Smooth muscle cell (in vitro differentiated cells): ENCODE measurements at regions not wholly inside any gene's neighbourhood (a gene's known extent, or its start where the extent isn't known, plus 50 kb on each side); places are given as distances from the start of the nearest gene placed in this dataset.

Experiments
- DNase-seq: peaks from one replicate; lab custom pipeline; 2025; ENCODE audit not compliant: unreplicated experiment; lab: John Stamatoyannopoulos, UW
- H2AFZ ChIP-seq: fragments of 200-600 bp; sonication (generic); 2 replicates; pipeline ENCODE4 v1.6.0; 2016; ENCODE audit warnings: antibody characterized with exemption, low read depth, mild to moderate bottlenecking
- H3F3A ChIP-seq: fragments of 200-600 bp; sonication (generic); 2 replicates; pipeline ENCODE4 v1.6.0; 2017; ENCODE audit warnings: antibody characterized with exemption, low read depth
- H3K27ac ChIP-seq: fragments of 200-600 bp; sonication (generic); 2 replicates; pipeline ENCODE4 v1.5.1; 2016; ENCODE audit warnings: low read depth, mild to moderate bottlenecking
- H3K27me3 ChIP-seq: fragments of 200-600 bp; sonication (generic); 2 replicates; pipeline ENCODE4 v1.6.1; 2016; ENCODE audit warnings: low read depth, mild to moderate bottlenecking
- H3K36me3 ChIP-seq: fragments of 200-600 bp; sonication (generic); 2 replicates; pipeline ENCODE4 v1.5.1; 2016; ENCODE audit warnings: low read depth
- H3K4me1 ChIP-seq: fragments of 200-600 bp; sonication (generic); 2 replicates; pipeline ENCODE4 v1.5.1; 2016; ENCODE audit warnings: low read depth
- H3K4me2 ChIP-seq: fragments of 200-600 bp; sonication (generic); 2 replicates; pipeline ENCODE4 v1.6.0; 2016; ENCODE audit warnings: mild to moderate bottlenecking
- H3K4me3 ChIP-seq: fragments of 200-600 bp; sonication (generic); 2 replicates; pipeline ENCODE4 v1.5.1; 2016; ENCODE audit warnings: mild to moderate bottlenecking
- H3K79me2 ChIP-seq: fragments of 200-600 bp; sonication (generic); 2 replicates; pipeline ENCODE4 v1.6.0; 2016; ENCODE audit warnings: low read depth, mild to moderate bottlenecking
- H3K9ac ChIP-seq: fragments of 200-600 bp; sonication (generic); 2 replicates; pipeline ENCODE4 v1.6.0; 2016; ENCODE audit warnings: low read depth
- H3K9me3 ChIP-seq: fragments of 200-600 bp; sonication (generic); replicated peaks from 2 replicates; pipeline ENCODE4 v1.5.1; 2016; ENCODE audit warnings: low read depth
- H4K20me1 ChIP-seq: fragments of 200-600 bp; sonication (generic); 2 replicates; pipeline ENCODE4 v1.6.0; 2016; ENCODE audit warnings: low read depth
- WGBS: methylation state at CpG from one replicate; pipeline ENCODE4 v1.1.7; 2016; ENCODE audit warnings: low lambda C conversion rate; 5-methylcytosine and 5-hydroxymethylcytosine counted together
- TF ChIP-seq, protein P1 (sequence below): fragments of 200-600 bp; sonication (generic); IDR thresholded peaks from 2 replicates; pipeline ENCODE4 v1.5.1; 2017; ENCODE audit warnings: borderline replicate concordance, mild to moderate bottlenecking, antibody characterized with exemption; ENCODE audit not compliant: insufficient read depth, poor library complexity, severe bottlenecking

DNA sequence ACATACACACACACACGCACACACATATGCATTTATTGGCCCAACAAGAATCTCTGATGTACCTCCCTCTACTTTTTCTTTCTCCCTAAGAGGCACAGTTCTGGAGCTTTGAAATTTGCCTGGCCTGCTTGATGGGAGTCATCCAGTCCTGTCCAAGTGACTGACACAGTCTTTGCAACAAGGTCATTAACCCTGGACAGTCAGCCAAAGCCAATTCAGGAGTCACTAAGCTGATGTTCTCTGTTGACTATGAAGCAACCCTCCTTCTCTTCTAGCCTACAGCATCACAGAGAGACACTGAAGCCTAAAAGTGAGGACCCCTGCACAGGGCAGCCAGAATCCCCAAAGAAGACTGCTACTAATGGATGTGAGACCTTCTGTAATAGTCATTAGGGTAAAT, 123.1 kb downstream of the HHIPL2 start:
- no peak overlapping the region for H3K4me3 ChIP-seq
- no peak overlapping the region for H3K27ac ChIP-seq
- 94% methylated on average over 1 of the region's 1 CpG for WGBS
- no peaks in the 10 kb centered on the region for H3K9me3 ChIP-seq
- H3K4me1 ChIP-seq = no peaks in the 10 kb centered on the region
- DNase-seq = no peak
- no peak overlapping the region for H3K4me2 ChIP-seq
- no peaks in the 10 kb centered on the region for H4K20me1 ChIP-seq
- H3K27me3 ChIP-seq = no peaks in the 10 kb centered on the region
- TF ChIP-seq, protein P1, sequence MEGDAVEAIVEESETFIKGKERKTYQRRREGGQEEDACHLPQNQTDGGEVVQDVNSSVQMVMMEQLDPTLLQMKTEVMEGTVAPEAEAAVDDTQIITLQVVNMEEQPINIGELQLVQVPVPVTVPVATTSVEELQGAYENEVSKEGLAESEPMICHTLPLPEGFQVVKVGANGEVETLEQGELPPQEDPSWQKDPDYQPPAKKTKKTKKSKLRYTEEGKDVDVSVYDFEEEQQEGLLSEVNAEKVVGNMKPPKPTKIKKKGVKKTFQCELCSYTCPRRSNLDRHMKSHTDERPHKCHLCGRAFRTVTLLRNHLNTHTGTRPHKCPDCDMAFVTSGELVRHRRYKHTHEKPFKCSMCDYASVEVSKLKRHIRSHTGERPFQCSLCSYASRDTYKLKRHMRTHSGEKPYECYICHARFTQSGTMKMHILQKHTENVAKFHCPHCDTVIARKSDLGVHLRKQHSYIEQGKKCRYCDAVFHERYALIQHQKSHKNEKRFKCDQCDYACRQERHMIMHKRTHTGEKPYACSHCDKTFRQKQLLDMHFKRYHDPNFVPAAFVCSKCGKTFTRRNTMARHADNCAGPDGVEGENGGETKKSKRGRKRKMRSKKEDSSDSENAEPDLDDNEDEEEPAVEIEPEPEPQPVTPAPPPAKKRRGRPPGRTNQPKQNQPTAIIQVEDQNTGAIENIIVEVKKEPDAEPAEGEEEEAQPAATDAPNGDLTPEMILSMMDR = no peak
- H2AFZ ChIP-seq = no peak overlapping the region
- no peak overlapping the region for H3K9ac ChIP-seq
- no peaks in the 10 kb centered on the region for H3K36me3 ChIP-seq
- H3K79me2 ChIP-seq = no peaks in the 10 kb centered on the region
- no peaks in the 10 kb centered on the region for H3F3A ChIP-seq

DNA sequence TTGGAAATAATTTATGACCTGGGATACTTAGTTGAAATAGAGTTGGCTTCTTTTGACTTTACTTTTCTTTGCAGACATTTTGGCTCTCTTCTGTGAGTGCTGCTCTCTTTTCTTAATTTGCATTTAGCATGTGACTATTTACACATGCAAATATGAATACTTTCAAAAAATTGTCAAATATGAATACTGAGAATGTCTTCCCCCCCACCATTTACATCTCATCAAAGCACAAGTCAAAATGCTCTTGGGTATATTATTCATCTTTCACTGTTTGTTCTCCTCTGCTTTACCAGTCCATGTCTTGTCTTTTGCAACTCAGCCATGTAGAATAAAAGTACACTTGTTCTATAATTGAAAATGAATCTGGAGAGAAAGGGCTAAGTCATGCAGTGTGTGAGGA, 126.5 kb downstream of the HHIPL2 start:
- no peak overlapping the region for H2AFZ ChIP-seq

DNA sequence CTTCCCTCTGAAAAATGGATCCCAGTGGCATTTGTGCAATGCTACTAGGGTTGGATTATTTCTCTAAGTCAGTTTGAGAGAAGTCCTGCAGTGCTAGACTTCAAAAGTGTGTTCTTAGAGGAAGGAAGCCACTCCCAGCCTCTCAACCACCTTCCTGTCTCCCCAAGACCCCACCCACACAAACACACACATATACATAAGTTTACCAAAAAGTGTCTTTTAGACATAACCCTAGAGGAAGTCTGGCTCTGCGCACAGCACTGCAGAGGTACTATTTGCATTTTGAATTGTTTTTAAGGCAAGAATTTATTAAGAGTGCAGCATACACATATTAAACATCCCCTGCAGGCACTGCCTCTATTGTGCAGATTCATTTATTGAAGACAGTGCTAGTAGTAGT, 127.3 kb downstream of the HHIPL2 start:
- no peaks in the 10 kb centered on the region for H3K4me1 ChIP-seq
- 100% methylated on average over 1 of the region's 1 CpG for WGBS
- H3K27ac ChIP-seq = no peak overlapping the region

More for the DNA sequence above, 126.5 kb downstream of the HHIPL2 start:
- H3F3A ChIP-seq = no peaks in the 10 kb centered on the region
- H3K4me2 ChIP-seq = no peak overlapping the region
- H3K27me3 ChIP-seq = no peaks in the 10 kb centered on the region
- H3K4me1 ChIP-seq = no peaks in the 10 kb centered on the region
- TF ChIP-seq, protein P1 = no peak
- no peaks in the 10 kb centered on the region for H3K9me3 ChIP-seq
- H3K79me2 ChIP-seq = no peaks in the 10 kb centered on the region
- no peaks in the 10 kb centered on the region for H4K20me1 ChIP-seq
- H3K27ac ChIP-seq = no peak overlapping the region
- no peaks in the 10 kb centered on the region for H3K36me3 ChIP-seq
- no peak overlapping the region for H3K9ac ChIP-seq
- DNase-seq = no peak
- no peak overlapping the region for H3K4me3 ChIP-seq

DNA sequence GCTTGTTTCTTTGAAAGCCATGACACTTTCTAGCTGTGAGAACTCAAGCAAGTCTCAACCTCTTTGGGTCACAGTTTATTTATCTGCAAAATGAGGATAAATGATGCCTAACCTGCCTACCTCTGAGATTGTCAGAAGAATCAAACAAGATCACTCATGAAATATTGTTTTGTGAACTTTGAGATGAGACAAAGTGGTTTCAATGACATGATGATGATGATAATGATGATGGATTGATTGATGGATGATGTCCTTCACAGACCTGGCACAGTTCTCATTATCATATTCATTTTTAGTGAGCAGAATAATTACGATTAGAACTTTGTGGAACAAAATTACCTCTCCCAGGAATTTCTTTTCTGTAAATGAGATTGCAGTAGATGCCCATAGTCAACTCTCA, 129.2 kb downstream of the HHIPL2 start:
- no peak for DNase-seq
- Histone ChIP-seq H3K4me2 (no peak overlapping the region), H3K9ac (no peak overlapping the region), H3K27ac (no peak overlapping the region), H3K9me3 (no peaks in the 10 kb centered on the region), H2AFZ (no peak overlapping the region), H4K20me1 (no peaks in the 10 kb centered on the region), H3K4me1 (no peaks in the 10 kb centered on the region), H3F3A (no peaks in the 10 kb centered on the region), H3K79me2 (no peaks in the 10 kb centered on the region), H3K27me3 (no peaks in the 10 kb centered on the region), H3K4me3 (no peak overlapping the region), H3K36me3 (no peaks in the 10 kb centered on the region)
- 50% methylated on average over 1 of the region's 1 CpG for WGBS
- TF ChIP-seq, protein P1 = no peak

More for the DNA sequence above, 127.3 kb downstream of the HHIPL2 start:
- H3K4me3 ChIP-seq = no peak overlapping the region
- no peaks in the 10 kb centered on the region for H4K20me1 ChIP-seq
- no peaks in the 10 kb centered on the region for H3K36me3 ChIP-seq
- no peaks in the 10 kb centered on the region for H3F3A ChIP-seq
- H3K9ac ChIP-seq = no peak overlapping the region
- H3K27me3 ChIP-seq = no peaks in the 10 kb centered on the region
- no peaks in the 10 kb centered on the region for H3K79me2 ChIP-seq
- no peak for DNase-seq
- no peak overlapping the region for H3K4me2 ChIP-seq
- no peak overlapping the region for H2AFZ ChIP-seq
- TF ChIP-seq, protein P1 = no peak
- no peaks in the 10 kb centered on the region for H3K9me3 ChIP-seq
